HepG2 (cell line): ENCODE measurements at regions not wholly inside any gene's neighbourhood (a gene's known extent, or its start where the extent isn't known, plus 50 kb on each side); places are given as distances from the start of the nearest gene placed in this dataset.

ENCODE experiments used
- ATAC-seq: fragments of 200-7000 bp; cut with Tn5 transposase; 3 replicates; pipeline ENCODE4 v1.9.1; 2020; ENCODE audit warnings: mild to moderate bottlenecking, moderate library complexity
- BruUV-seq: library from RNA; stranded (reverse); fragments of 400-500 nt; replicated peaks from 2 replicates; lab custom pipeline; 2021; lab: Mats Ljungman, UMichigan
- CTCF ChIA-PET: fragments of 300-600 bp; formaldehyde crosslinking; extraction: SDS; loops from one replicate; lab custom pipeline; 2021; ENCODE audit warnings: low total read pairs, inconsistent platforms, low intra/inter-chr PET ratio; lab: Yijun Ruan, JAX
- POLR2A ChIA-PET: fragments of 350-600 bp; sonication (Branson Sonifier 250); formaldehyde crosslinking; loops from one replicate; lab custom pipeline; 2020; ENCODE audit warnings: antibody characterized with exemption, inconsistent platforms; lab: Yijun Ruan, JAX
- DNase-seq: peaks from one replicate; pipeline ENCODE4 v3.0.0-alpha.2; 2015; ENCODE audit warnings: low spot score
- FAIRE-seq: peaks from 3 replicates; lab custom pipeline; 2011; peaks lifted over from hg19 to GRCh38; lab: Jason Lieb, UNC
- H2AFZ ChIP-seq: one replicate; pipeline ENCODE4 v1.6.1; 2011; ENCODE audit warnings: low read length, inconsistent platforms
- H3K27ac ChIP-seq: fragments of 300-600 bp; 3 replicates; pipeline ENCODE4 v1.8.0; 2011; ENCODE audit warnings: mixed run types, mild to moderate bottlenecking, mixed read lengths, low read length, inconsistent platforms; ENCODE audit not compliant: insufficient read depth; ENCODE audit errors: extremely low read length
- H3K27me3 ChIP-seq, 2 experiments: fragments of 200-600 bp in 1 of 2; 2 replicates in 1 of 2; 3 replicates in 1 of 2; pipeline versions ENCODE4 v1.6.0 to v1.8.0; 2011; ENCODE audit warnings: low read length in 2 of 2, mild to moderate bottlenecking in 2 of 2, moderate library complexity in 2 of 2, inconsistent platforms in 1 of 2; ENCODE audit not compliant: insufficient read depth in 2 of 2, control insufficient read depth in 1 of 2
- H3K36me3 ChIP-seq, 2 experiments: fragments of 200-600 bp in 1 of 2; replicated peaks in 1 of 2; 2 replicates in 1 of 2; 3 replicates in 1 of 2; pipeline versions ENCODE4 v1.5.1 to v1.8.0; 2011; ENCODE audit warnings: low read length in 2 of 2, inconsistent platforms in 1 of 2; ENCODE audit not compliant: insufficient read depth in 2 of 2, control insufficient read depth in 1 of 2
- H3K4me1 ChIP-seq: 2 replicates; pipeline ENCODE4 v1.5.1; 2012; ENCODE audit warnings: low read length, inconsistent platforms; ENCODE audit not compliant: insufficient read depth
- H3K4me2 ChIP-seq: 2 replicates; pipeline ENCODE4 v1.6.0; 2011; ENCODE audit warnings: low read depth, low read length, inconsistent platforms
- H3K4me3 ChIP-seq, 3 experiments: fragments of 200-600 bp in 1 of 3; sonication (generic), shearing (Covaris generic) in 1 of 3; replicated peaks in 1 of 3; 2 replicates each; pipeline ENCODE4 v1.5.1; 2011 to 2016; ENCODE audit warnings: low read length in 3 of 3, inconsistent platforms in 2 of 3, low read depth in 2 of 3, mild to moderate bottlenecking in 2 of 3, control low read depth in 1 of 3, mixed read lengths in 1 of 3; ENCODE audit not compliant: insufficient read depth in 1 of 3
- H3K79me2 ChIP-seq: one replicate; pipeline ENCODE4 v1.6.1; 2011; ENCODE audit warnings: low read length, inconsistent platforms; ENCODE audit not compliant: insufficient read depth
- H3K9ac ChIP-seq: 2 replicates; pipeline ENCODE4 v1.6.0; 2011; ENCODE audit warnings: mild to moderate bottlenecking, low read depth, low read length, inconsistent platforms; ENCODE audit not compliant: insufficient read depth
- H3K9me3 ChIP-seq: 2 replicates; pipeline ENCODE4 v1.5.1; 2012; ENCODE audit warnings: mild to moderate bottlenecking, low read length
- H4K20me1 ChIP-seq: 2 replicates; pipeline ENCODE4 v1.6.0; 2011; ENCODE audit warnings: inconsistent platforms, mild to moderate bottlenecking, low read length, moderate library complexity; ENCODE audit not compliant: insufficient read depth
- BCL6 ChIP-seq: IDR thresholded peaks from 2 replicates; pipeline ENCODE4 v1.6.1; 2016; ENCODE audit warnings: missing genetic modification reagents, missing compliant biosample characterization
- HNRNPUL1 ChIP-seq: fragments of 200-400 bp; formaldehyde crosslinking; IDR thresholded peaks from 2 replicates; pipeline ENCODE4 v1.6.1; 2017; ENCODE audit warnings: low read depth, mild to moderate bottlenecking, low read length, moderate library complexity
- POGZ ChIP-seq: sonication (generic); formaldehyde crosslinking; IDR thresholded peaks from 2 replicates; pipeline ENCODE4 v1.4.0; 2020; ENCODE audit warnings: mild to moderate bottlenecking, missing genetic modification reagents
- ZBTB1 ChIP-seq: sonication (generic); formaldehyde crosslinking; IDR thresholded peaks from 2 replicates; pipeline ENCODE4 v1.4.0; 2020; ENCODE audit warnings: missing genetic modification reagents, borderline replicate concordance
- ZMAT3 ChIP-seq: sonication (generic); formaldehyde crosslinking; conservative IDR thresholded peaks from 2 replicates; pipeline ENCODE4 v1.7.0; 2021; ENCODE audit warnings: missing genetic modification reagents
- ZNF101 ChIP-seq: sonication (generic); formaldehyde crosslinking; IDR thresholded peaks from 2 replicates; pipeline ENCODE4 v1.4.0; 2020; ENCODE audit warnings: mild to moderate bottlenecking, low read depth, missing genetic modification reagents, borderline replicate concordance
- WGBS: methylation state at CpG from one replicate; pipeline ENCODE4 v1.1.6; 2017; ENCODE audit warnings: low lambda C conversion rate; 5-methylcytosine and 5-hydroxymethylcytosine counted together
- in situ Hi-C: cut with HindIII; loops from 2 replicates; pipeline ENCODE4 v1.10.0; 2017; ENCODE audit warnings: low pct_unique_long_range_greater_than_20kb; ENCODE audit not compliant: extremely low pct_ligation_motif_present
- intact Hi-C: fragments of 100-400 bp; cut with micrococcal nuclease; formaldehyde crosslinking; loops from one replicate; pipeline ENCODE4 v1.10.0; 2022; ENCODE audit not compliant: unreplicated experiment
- TF ChIP-seq, protein P1 (sequence below): IDR thresholded peaks from 2 replicates; pipeline ENCODE4 v1.6.1; 2016; ENCODE audit warnings: missing biosample characterization, missing genetic modification reagents, low read depth

DNA sequence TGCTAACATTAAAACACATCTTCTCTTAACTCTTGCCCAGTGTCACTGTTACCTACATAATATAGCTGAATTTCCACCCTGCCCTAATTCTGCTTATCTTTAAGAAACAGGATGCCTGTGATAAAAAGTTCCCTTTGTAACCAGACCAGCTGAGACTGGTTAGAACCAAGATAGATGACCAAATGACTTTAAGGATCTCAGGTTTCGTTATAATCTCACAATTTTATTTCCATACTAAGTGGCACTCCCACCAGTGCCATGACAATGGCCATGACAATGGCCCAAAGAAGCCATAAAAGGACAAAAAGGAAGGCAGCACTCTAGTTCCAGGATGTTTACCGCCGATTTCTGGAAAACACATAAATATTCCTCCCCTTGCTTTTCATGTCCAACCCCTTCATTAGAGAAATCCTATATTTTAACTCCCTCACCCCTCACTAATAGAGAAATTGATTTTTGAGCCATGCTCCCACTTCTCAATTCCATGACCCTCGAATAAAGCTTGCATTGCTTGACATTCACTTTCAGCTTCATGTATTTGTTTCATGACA, 126.1 kb downstream of the ELAPOR2 start (continued):
- no peak for TF ChIP-seq POGZ (CRISPR knock-in tag)
- no peak for TF ChIP-seq BCL6 (CRISPR knock-in tag)
- no peak for TF ChIP-seq HNRNPUL1

DNA sequence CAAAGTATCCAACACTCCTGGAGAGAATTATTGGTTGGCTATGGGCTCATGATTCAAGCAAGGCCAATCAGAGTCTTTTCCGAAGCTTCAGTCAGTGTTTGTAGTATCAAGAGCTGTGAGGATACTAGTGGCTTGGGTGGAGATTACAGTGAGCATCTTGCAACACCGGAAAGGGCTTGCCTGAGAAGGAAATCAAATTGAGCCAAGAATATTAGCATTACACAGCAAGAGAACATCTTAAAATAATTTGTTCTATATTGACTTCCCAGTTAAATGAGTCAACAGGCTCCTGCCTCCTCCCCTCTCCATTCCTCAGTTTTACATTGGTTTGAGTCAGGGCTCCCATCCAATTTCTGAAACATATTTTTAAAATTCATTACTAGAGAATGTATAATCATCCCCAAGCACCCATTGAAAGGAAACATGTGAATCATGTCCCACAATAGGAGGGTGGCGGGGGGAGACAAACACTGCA, 127.4 kb downstream of the ELAPOR2 start:
- H3K9ac ChIP-seq: no peak overlapping the region
- ChIA-PET CTCF (no interaction called here), POLR2A (interaction anchor here (1.0 kb wide), 1 partner anchor 10 kb away, joined by 3 read pairs; no protein-coding TSS in a partner anchor)
- 46% methylated on average over 3 of the region's 3 CpGs for WGBS
- DNase-seq (no peak), ATAC-seq (no peak), FAIRE-seq (no peak)
- H3K27me3 ChIP-seq: no peaks in the 10 kb centered on the region
- no peaks in the 10 kb centered on the region for H3K9me3 ChIP-seq
- H4K20me1 ChIP-seq: no peaks in the 10 kb centered on the region
- in situ Hi-C loops (loop anchor here (25.0 kb wide), 1 partner anchor 480 kb away; no protein-coding TSS in a partner anchor), intact Hi-C loops (no loop called here)
- no peaks in the 10 kb centered on the region for H3K36me3 ChIP-seq
- H3K79me2 ChIP-seq: no peaks in the 10 kb centered on the region
- H3K4me3 ChIP-seq: no peak overlapping the region
- TF ChIP-seq ZNF101 (CRISPR knock-in tag) (no peak), ZMAT3 (CRISPR knock-in tag) (no peak)
- no peak overlapping the region for H3K4me2 ChIP-seq
- H3K27ac ChIP-seq: no peak overlapping the region
- H2AFZ ChIP-seq: no peak overlapping the region
- BruUV-seq: no TSS peak
- H3K4me1 ChIP-seq: no peaks in the 10 kb centered on the region

DNA sequence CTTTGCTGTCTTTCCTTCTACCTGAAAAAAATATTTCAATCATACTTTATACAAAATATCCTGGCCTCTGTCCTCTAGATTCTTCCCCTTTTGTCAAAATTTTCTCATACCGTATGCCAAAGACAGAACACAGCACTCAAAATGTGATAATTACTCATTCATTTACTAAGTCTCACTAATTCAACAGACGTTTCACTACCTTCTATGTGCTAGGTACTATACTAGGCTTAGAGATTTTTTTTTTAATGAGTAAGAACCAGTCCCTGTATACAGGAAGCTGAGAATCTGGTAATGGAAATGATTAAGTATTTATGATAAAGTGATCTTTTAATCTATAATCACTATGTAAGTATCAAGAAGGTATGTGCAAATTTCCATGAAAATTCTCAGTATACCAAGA, 128.0 kb downstream of the ELAPOR2 start:
- no peaks in the 10 kb centered on the region for H3K79me2 ChIP-seq
- H3K4me2 ChIP-seq: no peak overlapping the region
- H3K4me3 ChIP-seq: no peak overlapping the region
- ChIA-PET POLR2A (no interaction called here), CTCF (no interaction called here)
- H3K4me1 ChIP-seq: no peaks in the 10 kb centered on the region
- no peaks in the 10 kb centered on the region for H3K36me3 ChIP-seq
- no peaks in the 10 kb centered on the region for H4K20me1 ChIP-seq
- FAIRE-seq (no peak), DNase-seq (no peak), ATAC-seq (no peak)
- no peak overlapping the region for H2AFZ ChIP-seq
- in situ Hi-C loops: loop anchor here (25.0 kb wide), 1 partner anchor 481 kb away; no protein-coding TSS in a partner anchor
- TF ChIP-seq, protein P1, sequence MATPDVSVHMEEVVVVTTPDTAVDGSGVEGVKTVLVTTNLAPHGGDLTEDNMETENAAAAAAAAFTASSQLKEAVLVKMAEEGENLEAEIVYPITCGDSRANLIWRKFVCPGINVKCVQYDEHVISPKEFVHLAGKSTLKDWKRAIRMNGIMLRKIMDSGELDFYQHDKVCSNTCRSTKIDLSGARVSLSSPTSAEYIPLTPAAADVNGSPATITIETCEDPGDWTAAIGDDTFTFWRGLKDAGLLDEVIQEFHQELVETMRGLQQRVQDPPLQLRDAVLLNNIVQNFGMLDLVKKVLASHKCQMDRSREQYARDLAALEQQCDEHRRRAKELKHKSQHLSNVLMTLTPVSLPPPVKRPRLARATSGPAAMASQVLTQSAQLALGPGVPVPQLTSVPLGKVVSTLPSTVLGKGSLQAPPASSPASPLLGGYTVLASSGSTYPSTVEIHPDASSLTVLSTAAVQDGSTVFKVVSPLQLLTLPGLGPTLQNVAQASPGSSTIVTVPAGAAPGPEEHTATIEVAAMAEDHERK (CRISPR knock-in tag): no peak
- TF ChIP-seq ZBTB1 (CRISPR knock-in tag): no peak
- no peak overlapping the region for H3K27ac ChIP-seq
- 60% methylated on average over 2 of the region's 2 CpGs for WGBS
- no TSS peak for BruUV-seq
- H3K27me3 ChIP-seq: no peaks in the 10 kb centered on the region
- H3K9me3 ChIP-seq: no peaks in the 10 kb centered on the region
- intact Hi-C loops: no loop called here
- no peak overlapping the region for H3K9ac ChIP-seq
